ENCODE measurements at regions not wholly inside any gene's neighbourhood (a gene's known extent, or its start where the extent isn't known, plus 50 kb on each side); places are given as distances from the start of the nearest gene placed in this dataset.

- no peaks in the 10 kb centered on the region for H3K4me1 ChIP-seq (ENCODE audit: insufficient read depth, low read length)
- peak; percentile 40; the same call in 1 of the 3 replicates for ATAC-seq
- no peaks in the 10 kb centered on the region for H4K20me1 ChIP-seq (ENCODE audit: insufficient read depth, low read length)
- H3K79me2 ChIP-seq (ENCODE audit: insufficient read depth, low read length), result no peaks in the 10 kb centered on the region
- no peak overlapping the region for H3K4me3 ChIP-seq (replicated peaks in 1 of 3; ENCODE audit: insufficient read depth in 1 of 3, low read depth in 2 of 3, low read length in 3 of 3)
- ChIA-PET CTCF (ENCODE audit: low intra/inter-chr PET ratio, low total read pairs) (interaction anchor here (0.7 kb wide), 1 partner anchor 725 kb away, joined by 3 read pairs; no protein-coding TSS in a partner anchor), POLR2A (no interaction called here)
- no TSS peak for BruUV-seq (replicated peaks)
- no peak overlapping the region for H3K27ac ChIP-seq (ENCODE audit: extremely low read length, insufficient read depth, low read length)
- no peak for FAIRE-seq
- no peak overlapping the region for H3K9ac ChIP-seq (ENCODE audit: insufficient read depth, low read depth, low read length)
- in situ Hi-C loops (cut with HindIII; ENCODE audit: extremely low pct_ligation_motif_present, low pct_unique_long_range_greater_than_20kb), result no loop called here
- no peaks in the 10 kb centered on the region for H3K27me3 ChIP-seq (ENCODE audit: control insufficient read depth in 1 of 2, insufficient read depth in 2 of 2, low read length in 2 of 2)
- TF ChIP-seq SMC3 (IDR thresholded peaks at IDR 0.05; ENCODE audit: low read length) (peak; percentile 24; the same call in 1 of the 2 replicates), SMAD1 (CRISPR knock-in tag; IDR thresholded peaks at IDR 0.05; ENCODE audit: borderline replicate concordance, low read depth) (no peak), FOXO1 (CRISPR knock-in tag; IDR thresholded peaks at IDR 0.05) (no peak), CTCF (CRISPR knock-in tag; IDR thresholded peaks at IDR 0.05) (peak; percentile 38), RBFOX2 (IDR thresholded peaks at IDR 0.05; ENCODE audit: low read depth, low read length) (no peak), JUNB (CRISPR knock-in tag; IDR thresholded peaks at IDR 0.05; ENCODE audit: borderline replicate concordance) (no peak)
- peak; percentile 2 for DNase-seq (ENCODE audit: low spot score)
- no peak overlapping the region for H3K4me2 ChIP-seq (ENCODE audit: low read depth, low read length)
- H2AFZ ChIP-seq (ENCODE audit: low read length), result no peak overlapping the region
- H3K36me3 ChIP-seq (replicated peaks in 1 of 2; ENCODE audit: control insufficient read depth in 1 of 2, insufficient read depth in 2 of 2, low read length in 2 of 2), result no peaks in the 10 kb centered on the region
- intact Hi-C loops (cut with micrococcal nuclease; ENCODE audit: unreplicated experiment), result loop anchor here (2.0 kb wide), 1 partner anchor 162 kb away; no protein-coding TSS in a partner anchor
- 0% methylated on average over 2 of the region's 4 CpGs for WGBS (ENCODE audit: low lambda C conversion rate)
- H3K9me3 ChIP-seq (ENCODE audit: low read length), result no peaks in the 10 kb centered on the region
Measured at GRCh38 chr16:5918567-5919130, 821.1 kb upstream of the EEF2KMT start.

Measured in HepG2 (cell line).